ENCODE measurements at regions not wholly inside any gene's neighbourhood (a gene's known extent, or its start where the extent isn't known, plus 50 kb on each side); places are given as distances from the start of the nearest gene placed in this dataset.

DNA sequence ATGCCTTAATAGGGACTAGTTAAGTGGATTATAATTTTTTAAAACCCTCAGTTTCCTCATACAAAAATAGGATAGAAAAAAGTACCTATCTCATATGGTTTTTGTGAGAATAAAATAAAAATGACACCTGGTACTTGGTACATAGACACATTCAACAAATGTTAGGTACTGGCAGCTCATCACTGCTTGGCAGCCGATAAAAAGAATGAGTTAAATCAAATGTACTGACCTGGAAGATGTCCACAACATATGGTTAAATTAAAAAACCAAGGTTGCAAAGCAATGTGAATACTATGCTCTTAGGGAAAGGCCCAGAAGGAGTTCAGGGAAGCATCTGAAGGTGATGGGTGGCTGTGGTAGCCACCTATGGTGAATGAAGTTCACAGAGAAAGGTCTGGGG, 64.9 kb upstream of the SMYD2 start:
- TF ChIP-seq TCF7L2 (IDR thresholded peaks at IDR 0.05; ENCODE audit: low read depth, low read length) (no peak), SIN3A (IDR thresholded peaks at IDR 0.05; ENCODE audit: borderline replicate concordance, insufficient read depth, low read depth, low read length) (no peak), POLR2AphosphoS5 (IDR thresholded peaks at IDR 0.05; ENCODE audit: low read depth, low read length) (no peak)
- TF ChIP-seq, protein P1, sequence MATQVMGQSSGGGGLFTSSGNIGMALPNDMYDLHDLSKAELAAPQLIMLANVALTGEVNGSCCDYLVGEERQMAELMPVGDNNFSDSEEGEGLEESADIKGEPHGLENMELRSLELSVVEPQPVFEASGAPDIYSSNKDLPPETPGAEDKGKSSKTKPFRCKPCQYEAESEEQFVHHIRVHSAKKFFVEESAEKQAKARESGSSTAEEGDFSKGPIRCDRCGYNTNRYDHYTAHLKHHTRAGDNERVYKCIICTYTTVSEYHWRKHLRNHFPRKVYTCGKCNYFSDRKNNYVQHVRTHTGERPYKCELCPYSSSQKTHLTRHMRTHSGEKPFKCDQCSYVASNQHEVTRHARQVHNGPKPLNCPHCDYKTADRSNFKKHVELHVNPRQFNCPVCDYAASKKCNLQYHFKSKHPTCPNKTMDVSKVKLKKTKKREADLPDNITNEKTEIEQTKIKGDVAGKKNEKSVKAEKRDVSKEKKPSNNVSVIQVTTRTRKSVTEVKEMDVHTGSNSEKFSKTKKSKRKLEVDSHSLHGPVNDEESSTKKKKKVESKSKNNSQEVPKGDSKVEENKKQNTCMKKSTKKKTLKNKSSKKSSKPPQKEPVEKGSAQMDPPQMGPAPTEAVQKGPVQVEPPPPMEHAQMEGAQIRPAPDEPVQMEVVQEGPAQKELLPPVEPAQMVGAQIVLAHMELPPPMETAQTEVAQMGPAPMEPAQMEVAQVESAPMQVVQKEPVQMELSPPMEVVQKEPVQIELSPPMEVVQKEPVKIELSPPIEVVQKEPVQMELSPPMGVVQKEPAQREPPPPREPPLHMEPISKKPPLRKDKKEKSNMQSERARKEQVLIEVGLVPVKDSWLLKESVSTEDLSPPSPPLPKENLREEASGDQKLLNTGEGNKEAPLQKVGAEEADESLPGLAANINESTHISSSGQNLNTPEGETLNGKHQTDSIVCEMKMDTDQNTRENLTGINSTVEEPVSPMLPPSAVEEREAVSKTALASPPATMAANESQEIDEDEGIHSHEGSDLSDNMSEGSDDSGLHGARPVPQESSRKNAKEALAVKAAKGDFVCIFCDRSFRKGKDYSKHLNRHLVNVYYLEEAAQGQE (IDR thresholded peaks at IDR 0.05; ENCODE audit: insufficient read depth in 1 of 2, low read depth in 2 of 2, low read length in 1 of 2), result no peak
- TF ChIP-seq, protein P2, sequence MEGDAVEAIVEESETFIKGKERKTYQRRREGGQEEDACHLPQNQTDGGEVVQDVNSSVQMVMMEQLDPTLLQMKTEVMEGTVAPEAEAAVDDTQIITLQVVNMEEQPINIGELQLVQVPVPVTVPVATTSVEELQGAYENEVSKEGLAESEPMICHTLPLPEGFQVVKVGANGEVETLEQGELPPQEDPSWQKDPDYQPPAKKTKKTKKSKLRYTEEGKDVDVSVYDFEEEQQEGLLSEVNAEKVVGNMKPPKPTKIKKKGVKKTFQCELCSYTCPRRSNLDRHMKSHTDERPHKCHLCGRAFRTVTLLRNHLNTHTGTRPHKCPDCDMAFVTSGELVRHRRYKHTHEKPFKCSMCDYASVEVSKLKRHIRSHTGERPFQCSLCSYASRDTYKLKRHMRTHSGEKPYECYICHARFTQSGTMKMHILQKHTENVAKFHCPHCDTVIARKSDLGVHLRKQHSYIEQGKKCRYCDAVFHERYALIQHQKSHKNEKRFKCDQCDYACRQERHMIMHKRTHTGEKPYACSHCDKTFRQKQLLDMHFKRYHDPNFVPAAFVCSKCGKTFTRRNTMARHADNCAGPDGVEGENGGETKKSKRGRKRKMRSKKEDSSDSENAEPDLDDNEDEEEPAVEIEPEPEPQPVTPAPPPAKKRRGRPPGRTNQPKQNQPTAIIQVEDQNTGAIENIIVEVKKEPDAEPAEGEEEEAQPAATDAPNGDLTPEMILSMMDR (IDR thresholded peaks at IDR 0.05), result no peak
- Histone ChIP-seq H3K4me1 (ENCODE audit: control insufficient read depth, insufficient read depth, low read length) (peaks cover 6% of the 10 kb centered on the region), H3K36me3 (ENCODE audit: control insufficient read depth, insufficient read depth, low read length) (no peaks in the 10 kb centered on the region), H3K27ac (ENCODE audit: low read length) (no peak overlapping the region), H3K4me3 (ENCODE audit: low read depth in 2 of 2, low read length in 2 of 2) (no peak overlapping the region), H3K27me3 (ENCODE audit: control insufficient read depth, insufficient read depth, low read length) (peaks cover 28% of the 10 kb centered on the region), H3K9me3 (ENCODE audit: control insufficient read depth, insufficient read depth, low read depth, low read length) (no peaks in the 10 kb centered on the region)
- intact Hi-C loops (cut with micrococcal nuclease; ENCODE audit: unreplicated experiment) (no loop called here), in situ Hi-C loops (cut with HindIII; ENCODE audit: low pct_unique_long_range_greater_than_20kb, low sequenced_read_pairs) (no loop called here)
- DNase-seq (ENCODE audit: low read depth, low spot score) (no peak), ATAC-seq (no peak)
- ChIA-PET POLR2A (no interaction called here), CTCF (interaction anchor here (0.6 to 4.7 kb wide), 2 partner anchors 22 to 114 kb away, joined by 3 to 71 read pairs; no protein-coding TSS in a partner anchor)
- no TSS peak for BruUV-seq (replicated peaks)

DNA sequence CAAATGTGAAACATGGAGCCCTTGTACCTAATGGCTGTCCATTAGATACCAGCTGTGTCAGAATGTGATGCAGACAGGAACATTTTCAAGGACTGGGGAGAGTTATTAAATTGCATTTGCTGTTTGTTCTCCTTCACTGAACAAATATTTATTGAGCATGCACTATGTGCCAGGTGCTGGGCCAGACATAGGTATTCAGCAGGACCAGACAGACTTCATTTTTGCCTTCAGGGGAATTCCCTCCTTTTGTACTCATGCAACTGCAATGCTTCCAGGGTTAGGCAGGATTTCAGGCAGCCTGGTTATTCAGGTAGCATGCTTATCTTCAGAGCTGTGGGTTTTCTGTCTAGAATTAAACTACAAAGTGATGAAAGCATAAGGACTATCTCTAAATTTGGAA, 64.2 kb upstream of the SMYD2 start:
- no peak for ATAC-seq
- POLR2A ChIA-PET, result no interaction called here

More for the DNA sequence above, 64.2 kb upstream of the SMYD2 start:
- Histone ChIP-seq H3K9me3 (ENCODE audit: control insufficient read depth, insufficient read depth, low read depth, low read length) (no peaks in the 10 kb centered on the region), H3K27me3 (ENCODE audit: control insufficient read depth, insufficient read depth, low read length) (peaks cover 28% of the 10 kb centered on the region), H3K27ac (ENCODE audit: low read length) (no peak overlapping the region), H3K36me3 (ENCODE audit: control insufficient read depth, insufficient read depth, low read length) (no peaks in the 10 kb centered on the region), H3K4me3 (ENCODE audit: low read depth in 2 of 2, low read length in 2 of 2) (no peak overlapping the region), H3K4me1 (ENCODE audit: control insufficient read depth, insufficient read depth, low read length) (peaks cover 6% of the 10 kb centered on the region)
- intact Hi-C loops (cut with micrococcal nuclease; ENCODE audit: unreplicated experiment) (no loop called here), in situ Hi-C loops (cut with HindIII; ENCODE audit: low pct_unique_long_range_greater_than_20kb, low sequenced_read_pairs) (no loop called here)
- DNase-seq (ENCODE audit: low read depth, low spot score), result no peak
- no peak for TF ChIP-seq POLR2AphosphoS5 (IDR thresholded peaks at IDR 0.05; ENCODE audit: low read depth, low read length)
- TF ChIP-seq TCF7L2 (IDR thresholded peaks at IDR 0.05; ENCODE audit: low read depth, low read length), result no peak
- TF ChIP-seq, protein P1 (IDR thresholded peaks at IDR 0.05; ENCODE audit: insufficient read depth in 1 of 2, low read depth in 2 of 2, low read length in 1 of 2), result no peak
- TF ChIP-seq SIN3A (IDR thresholded peaks at IDR 0.05; ENCODE audit: borderline replicate concordance, insufficient read depth, low read depth, low read length), result no peak
- TF ChIP-seq, protein P2 (IDR thresholded peaks at IDR 0.05), result no peak
- no TSS peak for BruUV-seq (replicated peaks)
- CTCF ChIA-PET, result no interaction called here
